ENCODE measurements at regions not wholly inside any gene's neighbourhood (a gene's known extent, or its start where the extent isn't known, plus 50 kb on each side); places are given as distances from the start of the nearest gene placed in this dataset.

- Histone ChIP-seq H3K4me3 (no peak overlapping the region), H3K36me3 (no peaks in the 10 kb centered on the region), H3K27me3 (no peaks in the 10 kb centered on the region), H3K9me3 (no peaks in the 10 kb centered on the region), H3K4me1 (no peaks in the 10 kb centered on the region), H3K27ac (no peak overlapping the region)
- intact Hi-C loops (cut with DNase I): no loop called here
- TF ChIP-seq, protein P1, sequence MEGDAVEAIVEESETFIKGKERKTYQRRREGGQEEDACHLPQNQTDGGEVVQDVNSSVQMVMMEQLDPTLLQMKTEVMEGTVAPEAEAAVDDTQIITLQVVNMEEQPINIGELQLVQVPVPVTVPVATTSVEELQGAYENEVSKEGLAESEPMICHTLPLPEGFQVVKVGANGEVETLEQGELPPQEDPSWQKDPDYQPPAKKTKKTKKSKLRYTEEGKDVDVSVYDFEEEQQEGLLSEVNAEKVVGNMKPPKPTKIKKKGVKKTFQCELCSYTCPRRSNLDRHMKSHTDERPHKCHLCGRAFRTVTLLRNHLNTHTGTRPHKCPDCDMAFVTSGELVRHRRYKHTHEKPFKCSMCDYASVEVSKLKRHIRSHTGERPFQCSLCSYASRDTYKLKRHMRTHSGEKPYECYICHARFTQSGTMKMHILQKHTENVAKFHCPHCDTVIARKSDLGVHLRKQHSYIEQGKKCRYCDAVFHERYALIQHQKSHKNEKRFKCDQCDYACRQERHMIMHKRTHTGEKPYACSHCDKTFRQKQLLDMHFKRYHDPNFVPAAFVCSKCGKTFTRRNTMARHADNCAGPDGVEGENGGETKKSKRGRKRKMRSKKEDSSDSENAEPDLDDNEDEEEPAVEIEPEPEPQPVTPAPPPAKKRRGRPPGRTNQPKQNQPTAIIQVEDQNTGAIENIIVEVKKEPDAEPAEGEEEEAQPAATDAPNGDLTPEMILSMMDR (IDR thresholded peaks at IDR 0.05): no peak
- TF ChIP-seq POLR2AphosphoS5 (IDR thresholded peaks at IDR 0.05; ENCODE audit: insufficient read depth in 1 of 2, low read depth in 1 of 2) (no peak), POLR2A (IDR thresholded peaks at IDR 0.05) (no peak)
- no peak for DNase-seq (ENCODE audit: extremely low spot score in 2 of 2)
These were observed 277.1 kb upstream of the PROK2 start for GRCh38 chr3:72062017-72062416.

- Histone ChIP-seq H3K27me3 (no peaks in the 10 kb centered on the region), H3K4me1 (no peaks in the 10 kb centered on the region), H3K9me3 (no peaks in the 10 kb centered on the region), H3K27ac (no peak overlapping the region), H3K36me3 (no peaks in the 10 kb centered on the region), H3K4me3 (no peak overlapping the region)
- TF ChIP-seq POLR2AphosphoS5 (IDR thresholded peaks at IDR 0.05; ENCODE audit: insufficient read depth in 1 of 2, low read depth in 1 of 2) (no peak), POLR2A (IDR thresholded peaks at IDR 0.05) (no peak)
- TF ChIP-seq, protein P1 (IDR thresholded peaks at IDR 0.05): no peak
- no peak for DNase-seq (ENCODE audit: extremely low spot score in 2 of 2)
- intact Hi-C loops (cut with DNase I): no loop called here
These were observed 275.6 kb upstream of the PROK2 start for GRCh38 chr3:72060447-72061034.

GRCh38 chr3:72058493-72059081 lies 273.6 kb upstream of the PROK2 start:
- Histone ChIP-seq H3K9me3 (no peaks in the 10 kb centered on the region), H3K36me3 (no peaks in the 10 kb centered on the region), H3K4me3 (no peak overlapping the region), H3K27me3 (no peaks in the 10 kb centered on the region), H3K27ac (no peak overlapping the region), H3K4me1 (no peaks in the 10 kb centered on the region)
- intact Hi-C loops (cut with DNase I): no loop called here
- no peak for TF ChIP-seq POLR2AphosphoS5 (IDR thresholded peaks at IDR 0.05; ENCODE audit: insufficient read depth in 1 of 2, low read depth in 1 of 2)
- no peak for DNase-seq (ENCODE audit: extremely low spot score in 2 of 2)

DNA sequence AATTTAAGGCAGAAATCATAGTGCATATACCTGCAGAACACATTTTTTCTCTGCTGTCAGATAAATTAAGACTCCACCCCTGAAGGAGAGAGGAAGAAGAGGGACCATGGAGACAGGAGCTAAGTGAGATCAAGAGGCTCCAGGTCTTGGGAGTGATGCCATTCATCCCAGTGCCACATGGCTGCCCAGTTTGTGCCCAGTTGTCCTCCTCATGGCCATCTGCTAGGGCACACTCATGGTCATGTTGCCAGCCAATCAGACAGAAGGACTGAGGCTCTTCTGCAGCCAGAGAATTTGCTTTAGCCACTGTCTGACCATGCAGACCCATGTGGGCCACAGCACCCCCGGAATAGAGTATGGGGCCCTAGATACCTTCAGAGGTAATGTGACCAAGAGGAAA lies 270.5 kb upstream of the PROK2 start:
- TF ChIP-seq POLR2A (IDR thresholded peaks at IDR 0.05): no peak
- TF ChIP-seq POLR2AphosphoS5 (IDR thresholded peaks at IDR 0.05; ENCODE audit: insufficient read depth in 1 of 2, low read depth in 1 of 2): no peak
- TF ChIP-seq, protein P1 (IDR thresholded peaks at IDR 0.05): no peak
- DNase-seq (ENCODE audit: extremely low spot score in 2 of 2): no peak
- no peaks in the 10 kb centered on the region for H3K36me3 ChIP-seq
- H3K27me3 ChIP-seq: no peaks in the 10 kb centered on the region
- intact Hi-C loops (cut with DNase I): no loop called here
- H3K9me3 ChIP-seq: no peaks in the 10 kb centered on the region
- H3K4me1 ChIP-seq: no peaks in the 10 kb centered on the region
- H3K27ac ChIP-seq: no peak overlapping the region
- no peak overlapping the region for H3K4me3 ChIP-seq

GRCh38 chr3:72054976-72055375 lies 270.0 kb upstream of the PROK2 start:
- no peak for DNase-seq (ENCODE audit: extremely low spot score in 2 of 2)
- Histone ChIP-seq H3K36me3 (no peaks in the 10 kb centered on the region), H3K27me3 (no peaks in the 10 kb centered on the region), H3K27ac (no peak overlapping the region), H3K9me3 (no peaks in the 10 kb centered on the region), H3K4me3 (no peak overlapping the region), H3K4me1 (no peaks in the 10 kb centered on the region)
- TF ChIP-seq, protein P1 (IDR thresholded peaks at IDR 0.05): no peak
- no peak for TF ChIP-seq POLR2A (IDR thresholded peaks at IDR 0.05)
- intact Hi-C loops (cut with DNase I): no loop called here

All from vagina (tissue), 2 donors.